Body of pancreas (tissue), 4 donors: ENCODE measurements at regions not wholly inside any gene's neighbourhood (a gene's known extent, or its start where the extent isn't known, plus 50 kb on each side); places are given as distances from the start of the nearest gene placed in this dataset.

Experiments
- ATAC-seq: fragments of 150-250 bp; one replicate; pipeline ENCODE4 v1.9.1; 2016
- DNase-seq, 4 donors: peaks; one replicate each; pipeline ENCODE4 v3.0.0-alpha.2; 2019
- H3K27ac ChIP-seq, 4 donors: fragments of 200-600 bp; sonication (generic); 1 replicate in 3 of 4; 2 replicates in 1 of 4; pipeline versions ENCODE4 v1.5.1 to v1.6.1; 2016 to 2019; ENCODE audit warnings: mild to moderate bottlenecking in 1 of 4, mixed read lengths in 1 of 4, moderate library complexity in 1 of 4
- H3K27me3 ChIP-seq, 2 donors: fragments of 200-600 bp; sonication (generic); one replicate each; pipeline ENCODE4 v1.6.0; 2016; ENCODE audit warnings: mild to moderate bottlenecking in 1 of 2
- H3K36me3 ChIP-seq, 2 donors: fragments of 200-600 bp; sonication (generic); replicated peaks in 1 of 2; 2 replicates each; pipeline ENCODE4 v1.5.1; 2016; ENCODE audit warnings: low read depth in 2 of 2; ENCODE audit not compliant: insufficient read depth in 1 of 2
- H3K4me1 ChIP-seq: fragments of 200-600 bp; sonication (generic); one replicate; pipeline ENCODE4 v1.6.0; 2016
- H3K4me3 ChIP-seq, 2 donors: fragments of 200-600 bp; sonication (generic); 1 replicate in 1 of 2; 2 replicates in 1 of 2; pipeline ENCODE4 v1.5.1; 2016 to 2019
- H3K9me3 ChIP-seq, 3 donors: fragments of 200-600 bp; sonication (generic); 1 replicate in 2 of 3; 2 replicates in 1 of 3; pipeline ENCODE4 v1.5.1; 2016
- CTCF ChIP-seq, 7 experiments: fragments of 450-650 bp in 4 of 7; fragments of 200-600 bp in 3 of 7; sonication (generic) in 3 of 7; IDR thresholded peaks; one replicate each; pipeline ENCODE4 v1.5.1; 2016 to 2019; ENCODE audit warnings: antibody characterized with exemption in 7 of 7
- POLR2A ChIP-seq, 3 donors: fragments of 450-650 bp; IDR thresholded peaks; one replicate each; pipeline ENCODE4 v1.6.1; 2016; ENCODE audit warnings: antibody characterized with exemption in 3 of 3, mild to moderate bottlenecking in 2 of 3
- WGBS, 2 donors: methylation state at CpG; one replicate each; pipeline ENCODE4 v1.1.5; 2017; 5-methylcytosine and 5-hydroxymethylcytosine counted together
- intact Hi-C: fragments of 100-400 bp; cut with DNase I; formaldehyde crosslinking; loops from one replicate; pipeline ENCODE4 v1.15.1; 2023

GRCh38 chr11:45079567-45079942, 66.9 kb upstream of the PRDM11 start:
- no peak overlapping the region for H3K27ac ChIP-seq
- ATAC-seq (no peak), DNase-seq (no peak)
- no peaks in the 10 kb centered on the region for H3K9me3 ChIP-seq
- no peak for TF ChIP-seq POLR2A (IDR thresholded peaks at IDR 0.05)
- no peak for TF ChIP-seq CTCF (IDR thresholded peaks at IDR 0.05)
- peaks cover 10% of the 10 kb centered on the region for H3K4me1 ChIP-seq
- H3K4me3 ChIP-seq: no peak overlapping the region
- H3K36me3 ChIP-seq: no peaks in the 10 kb centered on the region
- H3K27me3 ChIP-seq: no peaks in the 10 kb centered on the region
- WGBS, 2 donors: 89 to 91% methylated on average over 1 of the region's 1 CpG
- intact Hi-C loops: no loop called here

GRCh38 chr11:45079943-45080719, 66.3 kb upstream of the PRDM11 start:
- no peaks in the 10 kb centered on the region for H3K9me3 ChIP-seq
- no peak overlapping the region for H3K27ac ChIP-seq
- DNase-seq: peak in 1 of 4 donors; percentile 42
- H3K36me3 ChIP-seq: no peaks in the 10 kb centered on the region
- TF ChIP-seq POLR2A (IDR thresholded peaks at IDR 0.05) (no peak), CTCF (IDR thresholded peaks at IDR 0.05) (no peak)
- intact Hi-C loops: no loop called here
- no peak overlapping the region for H3K4me3 ChIP-seq
- 65 to 73% methylated on average over 12 to 15 of the region's 16 CpGs for WGBS, 2 donors
- no peaks in the 10 kb centered on the region for H3K27me3 ChIP-seq
- H3K4me1 ChIP-seq: peaks cover 10% of the 10 kb centered on the region
- no peak for ATAC-seq

- no peaks in the 10 kb centered on the region for H3K27me3 ChIP-seq
- no peak for ATAC-seq
- TF ChIP-seq CTCF (IDR thresholded peaks at IDR 0.05) (no peak), POLR2A (IDR thresholded peaks at IDR 0.05) (no peak)
- intact Hi-C loops: no loop called here
- WGBS, 2 donors: 55 to 65% methylated on average over 10 of the region's 10 CpGs
- no peak overlapping the region for H3K4me3 ChIP-seq
- H3K9me3 ChIP-seq: no peaks in the 10 kb centered on the region
- H3K4me1 ChIP-seq: no peaks in the 10 kb centered on the region
- H3K36me3 ChIP-seq: no peaks in the 10 kb centered on the region
- H3K27ac ChIP-seq: no peak overlapping the region
- DNase-seq: no peak
Measured at GRCh38 chr11:45082744-45083543, 63.5 kb upstream of the PRDM11 start.

GRCh38 chr11:45083544-45084087, 62.8 kb upstream of the PRDM11 start:
- intact Hi-C loops: no loop called here
- no peak for TF ChIP-seq POLR2A (IDR thresholded peaks at IDR 0.05)
- TF ChIP-seq CTCF (IDR thresholded peaks at IDR 0.05): peak in 2 of 7 experiments; percentile 12 to 24
- Histone ChIP-seq H3K4me3 (no peak overlapping the region), H3K4me1 (no peaks in the 10 kb centered on the region), H3K27me3 (no peaks in the 10 kb centered on the region), H3K27ac (no peak overlapping the region), H3K36me3 (no peaks in the 10 kb centered on the region), H3K9me3 (no peaks in the 10 kb centered on the region)
- 34 to 44% methylated on average over 3 of the region's 3 CpGs for WGBS, 2 donors
- peak in 1 of 4 donors; percentile 37 for DNase-seq
- no peak for ATAC-seq
